GM13976 (cell line): ENCODE measurements at regions not wholly inside any gene's neighbourhood (a gene's known extent, or its start where the extent isn't known, plus 50 kb on each side); places are given as distances from the start of the nearest gene placed in this dataset.

ENCODE experiments used
- DNase-seq: peaks from one replicate; pipeline ENCODE4 v3.0.0; 2012; ENCODE audit warnings: low spot score
- in situ Hi-C: fragments of 300-500 bp; cut with MboI; formaldehyde crosslinking; loops from one replicate; pipeline ENCODE4 v1.12.0; 2022; ENCODE audit warnings: low sequenced_read_pairs, mixed read lengths, inconsistent platforms; ENCODE audit not compliant: unreplicated experiment
- TF ChIP-seq, protein P1 (sequence below): IDR thresholded peaks from 2 replicates; pipeline ENCODE4 v1.5.1; 2012; ENCODE audit warnings: borderline replicate concordance, mild to moderate bottlenecking; ENCODE audit not compliant: insufficient read depth; ENCODE audit errors: extremely low read depth, missing control alignments, control extremely low read depth

DNA sequence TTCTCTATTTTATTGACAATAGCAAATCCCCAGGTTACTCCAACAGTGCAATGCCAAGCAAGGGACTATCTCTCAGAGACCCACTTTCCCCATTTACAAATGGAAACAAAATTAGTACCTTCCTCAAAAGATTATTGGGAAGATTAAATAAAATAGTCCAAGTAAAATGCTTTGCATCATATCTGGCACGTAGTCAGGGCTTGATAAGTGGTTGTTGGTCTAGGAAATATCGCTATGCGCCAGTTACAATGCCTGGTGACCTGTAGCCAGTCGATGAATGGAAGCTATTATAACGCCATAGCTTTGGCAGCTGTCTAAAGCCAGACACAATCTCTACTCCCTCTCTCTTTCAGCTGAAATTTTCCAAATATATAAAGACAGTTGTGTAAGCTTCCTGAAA, 220.3 kb downstream of the RAP2A start:
- no peak for DNase-seq
- in situ Hi-C loops = no loop called here
- TF ChIP-seq, protein P1, sequence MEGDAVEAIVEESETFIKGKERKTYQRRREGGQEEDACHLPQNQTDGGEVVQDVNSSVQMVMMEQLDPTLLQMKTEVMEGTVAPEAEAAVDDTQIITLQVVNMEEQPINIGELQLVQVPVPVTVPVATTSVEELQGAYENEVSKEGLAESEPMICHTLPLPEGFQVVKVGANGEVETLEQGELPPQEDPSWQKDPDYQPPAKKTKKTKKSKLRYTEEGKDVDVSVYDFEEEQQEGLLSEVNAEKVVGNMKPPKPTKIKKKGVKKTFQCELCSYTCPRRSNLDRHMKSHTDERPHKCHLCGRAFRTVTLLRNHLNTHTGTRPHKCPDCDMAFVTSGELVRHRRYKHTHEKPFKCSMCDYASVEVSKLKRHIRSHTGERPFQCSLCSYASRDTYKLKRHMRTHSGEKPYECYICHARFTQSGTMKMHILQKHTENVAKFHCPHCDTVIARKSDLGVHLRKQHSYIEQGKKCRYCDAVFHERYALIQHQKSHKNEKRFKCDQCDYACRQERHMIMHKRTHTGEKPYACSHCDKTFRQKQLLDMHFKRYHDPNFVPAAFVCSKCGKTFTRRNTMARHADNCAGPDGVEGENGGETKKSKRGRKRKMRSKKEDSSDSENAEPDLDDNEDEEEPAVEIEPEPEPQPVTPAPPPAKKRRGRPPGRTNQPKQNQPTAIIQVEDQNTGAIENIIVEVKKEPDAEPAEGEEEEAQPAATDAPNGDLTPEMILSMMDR = no peak

DNA sequence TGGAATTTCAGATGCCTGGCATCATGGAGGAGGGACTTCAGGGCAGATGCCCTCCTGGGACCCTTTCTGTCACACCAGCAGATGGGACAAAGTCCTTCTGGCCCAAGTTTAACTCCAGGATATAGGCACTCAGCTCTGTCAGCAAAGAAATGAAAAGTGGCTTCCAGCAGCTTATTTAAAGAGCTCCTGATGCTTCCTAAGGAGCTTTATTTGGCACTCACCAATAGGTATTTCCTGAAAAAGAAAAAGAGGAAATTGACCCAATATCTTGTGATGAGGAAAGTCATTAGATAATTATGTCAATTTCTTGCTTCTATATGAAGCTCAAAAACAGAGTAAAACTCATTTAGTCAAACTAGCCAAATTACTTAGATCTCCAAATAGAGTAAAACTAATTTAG, 224.6 kb downstream of the RAP2A start:
- TF ChIP-seq, protein P1 = no peak
- in situ Hi-C loops = no loop called here
- no peak for DNase-seq

DNA sequence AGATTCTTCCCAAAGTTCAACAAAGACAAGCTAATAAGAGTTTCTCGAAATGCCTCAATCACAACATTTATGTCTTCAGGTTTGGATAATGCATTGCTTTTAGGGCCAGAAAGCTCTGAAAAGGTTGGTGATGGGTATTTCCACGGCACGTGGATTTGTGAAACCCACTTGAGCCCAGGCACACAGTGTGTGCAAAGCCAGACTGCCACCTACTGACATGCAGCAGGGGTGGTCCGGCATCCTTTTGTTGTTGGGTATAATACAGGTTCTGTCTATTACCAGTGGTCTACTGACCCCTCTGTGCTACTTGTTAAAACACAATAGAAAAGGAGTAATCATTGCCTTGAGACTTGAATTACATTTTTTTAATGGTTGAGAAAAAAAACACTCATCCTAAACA, 225.6 kb downstream of the RAP2A start:
- in situ Hi-C loops = no loop called here
- no peak for DNase-seq
- TF ChIP-seq, protein P1 = peak; percentile 3

DNA sequence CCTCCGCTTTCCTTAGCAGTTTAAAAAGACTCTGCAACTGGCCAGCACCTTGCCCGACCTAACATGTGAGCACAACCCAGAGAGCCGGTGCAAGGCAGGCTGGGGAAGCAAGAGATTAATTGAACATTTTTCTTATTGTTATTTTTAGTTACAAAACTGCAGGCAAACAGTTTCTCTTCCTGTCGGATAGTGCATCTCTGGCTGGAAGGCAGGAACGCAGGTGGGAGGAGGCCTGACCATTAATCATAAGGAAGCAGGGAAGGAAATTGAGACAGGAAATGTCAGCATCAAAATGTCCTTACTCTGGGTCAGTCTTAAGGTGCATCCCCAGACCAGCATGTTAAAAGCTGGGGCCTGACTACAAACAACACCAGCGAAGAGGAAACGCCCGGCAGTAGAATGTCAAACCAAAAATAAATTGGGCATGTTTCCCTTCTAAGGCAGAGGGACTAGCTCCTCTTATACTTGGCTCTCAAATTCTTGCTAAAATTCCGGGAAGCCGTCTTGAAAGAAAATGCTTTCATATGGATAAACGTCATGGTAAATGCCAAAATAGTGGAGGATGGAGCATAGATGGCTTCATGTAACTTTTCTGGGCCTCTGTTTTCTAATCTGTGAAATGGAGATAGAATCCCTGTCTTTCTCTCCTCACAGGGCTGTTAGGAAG, 226.8 kb downstream of the RAP2A start:
- TF ChIP-seq, protein P1 = no peak
- no peak for DNase-seq
- in situ Hi-C loops = no loop called here

DNA sequence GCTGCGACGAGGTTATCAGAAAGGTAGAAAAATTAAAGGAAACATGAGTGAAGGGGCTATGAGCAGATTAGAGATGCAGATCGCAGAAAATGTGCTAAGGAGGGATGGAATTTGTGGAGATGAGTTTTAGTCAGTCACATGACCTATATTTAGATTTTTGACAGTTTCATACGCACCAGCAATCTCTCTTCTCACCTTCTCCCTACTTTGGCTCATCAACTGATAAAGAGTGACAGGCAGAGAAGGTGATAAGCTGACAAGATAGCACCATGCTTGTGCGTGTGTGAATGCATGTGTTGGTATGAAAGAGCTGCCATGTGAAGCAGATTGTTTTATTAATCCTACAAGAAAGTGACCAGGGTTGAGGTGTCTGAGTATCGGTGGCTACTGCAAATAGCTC, 252.6 kb downstream of the RAP2A start:
- TF ChIP-seq, protein P1 = no peak
- no peak for DNase-seq
- in situ Hi-C loops = no loop called here

DNA sequence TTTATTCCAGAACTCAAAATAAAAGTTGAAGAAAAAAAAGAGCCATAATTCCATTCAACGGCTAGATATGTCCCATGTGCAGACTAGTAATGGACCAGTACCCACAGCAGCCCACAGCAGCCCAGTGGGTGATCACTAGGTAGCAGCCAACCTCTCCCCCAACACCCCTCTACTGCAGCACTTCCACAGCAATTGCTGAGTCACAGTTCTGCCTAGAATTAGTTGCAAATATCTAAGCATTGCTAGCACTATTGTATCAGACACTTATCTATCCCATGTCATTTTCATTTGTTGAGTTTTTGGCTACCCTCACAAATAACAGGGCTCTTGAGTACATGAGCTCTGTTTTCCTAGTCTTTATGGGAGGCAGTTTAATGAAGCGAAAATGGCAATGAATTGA, 258.7 kb downstream of the RAP2A start:
- TF ChIP-seq, protein P1 = no peak
- no peak for DNase-seq
- in situ Hi-C loops = no loop called here
